OCI-LY7 (cell line): ENCODE measurements at regions not wholly inside any gene's neighbourhood (a gene's known extent, or its start where the extent isn't known, plus 50 kb on each side); places are given as distances from the start of the nearest gene placed in this dataset.

Experiments
- BruUV-seq: library from RNA; stranded (reverse); fragments of 400-500 nt; replicated peaks from 2 replicates; lab custom pipeline; 2021; lab: Mats Ljungman, UMichigan
- CTCF ChIA-PET: fragments of 300-600 bp; sonication (Branson Sonifier 250); formaldehyde crosslinking; loops from one replicate; lab custom pipeline; 2022; ENCODE audit warnings: antibody characterized with exemption; ENCODE audit not compliant: unreplicated experiment; lab: Charles Lee
- POLR2A ChIA-PET: fragments of 300-600 bp; sonication (Branson Sonifier 250); formaldehyde crosslinking; loops from one replicate; lab custom pipeline; 2022; ENCODE audit warnings: antibody characterized with exemption; lab: Charles Lee
- DNase-seq: peaks from one replicate; pipeline ENCODE4 v3.0.0-alpha.2; 2015; ENCODE audit warnings: low spot score
- H2AFZ ChIP-seq: fragments of 200-600 bp; sonication (generic), shearing (Covaris generic); 2 replicates; pipeline ENCODE4 v1.6.1; 2014; ENCODE audit warnings: mild to moderate bottlenecking, antibody characterized with exemption, low read length, moderate library complexity
- H3K27ac ChIP-seq: fragments of 200-600 bp; sonication (generic); 2 replicates; pipeline ENCODE4 v1.5.1; 2014; ENCODE audit warnings: mixed run types, low read depth, mild to moderate bottlenecking, moderate library complexity, low read length, inconsistent platforms; ENCODE audit not compliant: poor library complexity, severe bottlenecking
- H3K36me3 ChIP-seq: fragments of 200-600 bp; sonication (generic); 2 replicates; pipeline ENCODE4 v1.6.1; 2014; ENCODE audit warnings: mild to moderate bottlenecking, antibody characterized with exemption, low read length, moderate library complexity, mixed read lengths; ENCODE audit not compliant: insufficient read depth
- H3K4me1 ChIP-seq: fragments of 200-600 bp; sonication (generic); 2 replicates; pipeline ENCODE4 v1.5.1; 2014; ENCODE audit warnings: mild to moderate bottlenecking, low read length; ENCODE audit not compliant: insufficient read depth, poor library complexity, severe bottlenecking
- H3K4me2 ChIP-seq: fragments of 200-600 bp; sonication (generic); 2 replicates; pipeline ENCODE4 v1.6.1; 2014; ENCODE audit warnings: mild to moderate bottlenecking, low read length
- H3K4me3 ChIP-seq: fragments of 200-600 bp; sonication (generic); 2 replicates; pipeline ENCODE4 v1.5.1; 2014; ENCODE audit warnings: mild to moderate bottlenecking, low read depth, low read length; ENCODE audit not compliant: poor library complexity, severe bottlenecking
- H3K79me2 ChIP-seq: fragments of 200-600 bp; sonication (generic); 2 replicates; pipeline ENCODE4 v1.6.1; 2016; ENCODE audit warnings: low read depth, mild to moderate bottlenecking, low read length, moderate library complexity, mixed read lengths; ENCODE audit not compliant: insufficient read depth
- H3K9me2 ChIP-seq: fragments of 200-600 bp; sonication (generic); 2 replicates; pipeline ENCODE4 v1.6.1; 2016; ENCODE audit warnings: mild to moderate bottlenecking, low read length, mixed read lengths; ENCODE audit not compliant: insufficient read depth
- H3K9me3 ChIP-seq: fragments of 200-600 bp; sonication (generic); 2 replicates; pipeline ENCODE4 v1.6.1; 2014; ENCODE audit warnings: mild to moderate bottlenecking, mixed run types, low read length, mixed read lengths
- H4K20me1 ChIP-seq: fragments of 200-600 bp; sonication (generic); 2 replicates; pipeline ENCODE4 v1.6.1; 2014; ENCODE audit warnings: mild to moderate bottlenecking, antibody characterized with exemption, low read length, moderate library complexity, mixed read lengths; ENCODE audit not compliant: insufficient read depth
- CTCF ChIP-seq: fragments of 200-600 bp; sonication (generic); conservative IDR thresholded peaks from 2 replicates; pipeline ENCODE4 v1.5.1; 2014; ENCODE audit warnings: mild to moderate bottlenecking, antibody characterized with exemption, low read length, moderate library complexity, mixed read lengths
- EZH2phosphoT487 ChIP-seq: fragments of 200-600 bp; sonication (generic); IDR thresholded peaks from 2 replicates; pipeline ENCODE4 v1.6.1; 2018; ENCODE audit warnings: low read depth, borderline replicate concordance, mild to moderate bottlenecking, mixed run types, antibody characterized with exemption, low read length, moderate library complexity, mixed read lengths
- intact Hi-C: fragments of 100-400 bp; cut with micrococcal nuclease; formaldehyde crosslinking; loops from one replicate; pipeline ENCODE4 v1.10.0; 2022; ENCODE audit not compliant: unreplicated experiment

- CTCF ChIA-PET, result interaction anchor here (0.5 kb wide), 1 partner anchor 1233 kb away, joined by 3 read pairs; no protein-coding TSS in a partner anchor
- no peaks in the 10 kb centered on the region for H3K9me3 ChIP-seq
- H2AFZ ChIP-seq, result no peak overlapping the region
- H4K20me1 ChIP-seq, result no peaks in the 10 kb centered on the region
- no peak overlapping the region for H3K4me3 ChIP-seq
- DNase-seq, result no peak
- no peaks in the 10 kb centered on the region for H3K4me1 ChIP-seq
- POLR2A ChIA-PET, result interaction anchor here (0.7 kb wide), 1 partner anchor 26 kb away, joined by 3 read pairs; no protein-coding TSS in a partner anchor
- BruUV-seq, result no TSS peak
- intact Hi-C loops, result no loop called here
- no peaks in the 10 kb centered on the region for H3K9me2 ChIP-seq
- no peaks in the 10 kb centered on the region for H3K36me3 ChIP-seq
- H3K79me2 ChIP-seq, result no peaks in the 10 kb centered on the region
- TF ChIP-seq CTCF (no peak), EZH2phosphoT487 (no peak)
- no peak overlapping the region for H3K4me2 ChIP-seq
- no peak overlapping the region for H3K27ac ChIP-seq
These were observed 288.7 kb downstream of the AKAIN1 start for GRCh38 chr18:4908328-4908727.

GRCh38 chr18:4906856-4907255 lies 290.2 kb downstream of the AKAIN1 start:
- Histone ChIP-seq H3K4me3 (no peak overlapping the region), H3K36me3 (no peaks in the 10 kb centered on the region), H3K27ac (no peak overlapping the region), H3K79me2 (no peaks in the 10 kb centered on the region), H3K4me1 (no peaks in the 10 kb centered on the region), H3K9me3 (no peaks in the 10 kb centered on the region), H4K20me1 (no peaks in the 10 kb centered on the region), H3K4me2 (no peak overlapping the region), H3K9me2 (no peaks in the 10 kb centered on the region), H2AFZ (no peak overlapping the region)
- BruUV-seq, result no TSS peak
- intact Hi-C loops, result no loop called here
- no peak for TF ChIP-seq CTCF
- no peak for TF ChIP-seq EZH2phosphoT487
- POLR2A ChIA-PET, result interaction anchor here (1.2 kb wide), 1 partner anchor 22 kb away, joined by 3 read pairs; no protein-coding TSS in a partner anchor
- CTCF ChIA-PET, result no interaction called here
- DNase-seq, result no peak

GRCh38 chr18:4888251-4889040 lies 308.6 kb downstream of the AKAIN1 start:
- Histone ChIP-seq H3K36me3 (no peaks in the 10 kb centered on the region), H4K20me1 (no peaks in the 10 kb centered on the region), H2AFZ (no peak overlapping the region), H3K27ac (no peak overlapping the region), H3K79me2 (no peaks in the 10 kb centered on the region), H3K9me2 (no peaks in the 10 kb centered on the region), H3K4me3 (no peak overlapping the region), H3K4me2 (no peak overlapping the region), H3K9me3 (peaks cover 11% of the 10 kb centered on the region; the same call in 1 of the 2 replicates), H3K4me1 (no peaks in the 10 kb centered on the region)
- intact Hi-C loops, result no loop called here
- TF ChIP-seq CTCF (no peak), EZH2phosphoT487 (no peak)
- POLR2A ChIA-PET, result interaction anchor here (1.0 kb wide), 1 partner anchor 17 kb away, joined by 3 read pairs; no protein-coding TSS in a partner anchor
- no peak for DNase-seq
- no TSS peak for BruUV-seq
- CTCF ChIA-PET, result no interaction called here
